Panc1 (cell line): ENCODE measurements at regions not wholly inside any gene's neighbourhood (a gene's known extent, or its start where the extent isn't known, plus 50 kb on each side); places are given as distances from the start of the nearest gene placed in this dataset.

Experiments used
- CTCF ChIP-seq: fragments of 450-650 bp; IDR thresholded peaks from 2 replicates; pipeline ENCODE4 v1.5.1; 2017; ENCODE audit warnings: mild to moderate bottlenecking
- SIN3A ChIP-seq: IDR thresholded peaks from 2 replicates; pipeline ENCODE4 v1.6.1; 2012; ENCODE audit warnings: low read depth, mild to moderate bottlenecking, low read length, moderate library complexity, borderline replicate concordance; ENCODE audit not compliant: insufficient read depth
- TF ChIP-seq, protein P1 (sequence below), 2 experiments: IDR thresholded peaks; 2 replicates each; pipeline ENCODE4 v1.6.1; 2011 to 2012; ENCODE audit warnings: low read depth in 2 of 2, control low read depth in 1 of 2, low read length in 1 of 2, mild to moderate bottlenecking in 1 of 2, moderate library complexity in 1 of 2; ENCODE audit not compliant: insufficient read depth in 1 of 2

GRCh38 chr14:62076825-62077605, 314.8 kb downstream of the SNAPC1 start:
- TF ChIP-seq CTCF (no peak), SIN3A (no peak)
- TF ChIP-seq, protein P1, sequence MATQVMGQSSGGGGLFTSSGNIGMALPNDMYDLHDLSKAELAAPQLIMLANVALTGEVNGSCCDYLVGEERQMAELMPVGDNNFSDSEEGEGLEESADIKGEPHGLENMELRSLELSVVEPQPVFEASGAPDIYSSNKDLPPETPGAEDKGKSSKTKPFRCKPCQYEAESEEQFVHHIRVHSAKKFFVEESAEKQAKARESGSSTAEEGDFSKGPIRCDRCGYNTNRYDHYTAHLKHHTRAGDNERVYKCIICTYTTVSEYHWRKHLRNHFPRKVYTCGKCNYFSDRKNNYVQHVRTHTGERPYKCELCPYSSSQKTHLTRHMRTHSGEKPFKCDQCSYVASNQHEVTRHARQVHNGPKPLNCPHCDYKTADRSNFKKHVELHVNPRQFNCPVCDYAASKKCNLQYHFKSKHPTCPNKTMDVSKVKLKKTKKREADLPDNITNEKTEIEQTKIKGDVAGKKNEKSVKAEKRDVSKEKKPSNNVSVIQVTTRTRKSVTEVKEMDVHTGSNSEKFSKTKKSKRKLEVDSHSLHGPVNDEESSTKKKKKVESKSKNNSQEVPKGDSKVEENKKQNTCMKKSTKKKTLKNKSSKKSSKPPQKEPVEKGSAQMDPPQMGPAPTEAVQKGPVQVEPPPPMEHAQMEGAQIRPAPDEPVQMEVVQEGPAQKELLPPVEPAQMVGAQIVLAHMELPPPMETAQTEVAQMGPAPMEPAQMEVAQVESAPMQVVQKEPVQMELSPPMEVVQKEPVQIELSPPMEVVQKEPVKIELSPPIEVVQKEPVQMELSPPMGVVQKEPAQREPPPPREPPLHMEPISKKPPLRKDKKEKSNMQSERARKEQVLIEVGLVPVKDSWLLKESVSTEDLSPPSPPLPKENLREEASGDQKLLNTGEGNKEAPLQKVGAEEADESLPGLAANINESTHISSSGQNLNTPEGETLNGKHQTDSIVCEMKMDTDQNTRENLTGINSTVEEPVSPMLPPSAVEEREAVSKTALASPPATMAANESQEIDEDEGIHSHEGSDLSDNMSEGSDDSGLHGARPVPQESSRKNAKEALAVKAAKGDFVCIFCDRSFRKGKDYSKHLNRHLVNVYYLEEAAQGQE (IDR thresholded peaks at IDR 0.05; ENCODE audit: insufficient read depth in 1 of 2, low read depth in 2 of 2, low read length in 1 of 2) = no peak
